Liver (tissue), 8 donors: ENCODE measurements at regions not wholly inside any gene's neighbourhood (a gene's known extent, or its start where the extent isn't known, plus 50 kb on each side); places are given as distances from the start of the nearest gene placed in this dataset.

Source experiments
- DNase-seq: peaks from one replicate; pipeline ENCODE4 v3.0.0-alpha.2; 2017; ENCODE audit warnings: low spot score
- H3K27ac ChIP-seq, 2 donors: one replicate each; pipeline ENCODE4 v1.7.0; 2013; ENCODE audit warnings: inconsistent platforms in 2 of 2, low read length in 2 of 2, control low read depth in 1 of 2, low read depth in 1 of 2, mild to moderate bottlenecking in 1 of 2
- H3K27me3 ChIP-seq, 4 donors: one replicate each; pipeline versions ENCODE4 v1.6.1 to v1.7.0; 2013; ENCODE audit warnings: low read length in 3 of 4, inconsistent platforms in 1 of 4, mild to moderate bottlenecking in 1 of 4, moderate library complexity in 1 of 4; ENCODE audit not compliant: control insufficient read depth in 4 of 4, insufficient read depth in 4 of 4
- H3K36me3 ChIP-seq, 4 donors: one replicate each; pipeline versions ENCODE4 v1.6.1 to v1.7.0; 2013; ENCODE audit warnings: low read length in 3 of 4, mild to moderate bottlenecking in 3 of 4, low read depth in 1 of 4, moderate library complexity in 1 of 4; ENCODE audit not compliant: control insufficient read depth in 4 of 4, insufficient read depth in 3 of 4
- H3K4me1 ChIP-seq, 4 donors: one replicate each; pipeline versions ENCODE4 v1.6.1 to v1.7.0; 2013; ENCODE audit warnings: low read length in 3 of 4, mild to moderate bottlenecking in 3 of 4, moderate library complexity in 1 of 4; ENCODE audit not compliant: control insufficient read depth in 4 of 4, insufficient read depth in 4 of 4
- H3K4me3 ChIP-seq, 3 donors: one replicate each; pipeline versions ENCODE4 v1.6.1 to v1.7.0; 2013; ENCODE audit warnings: low read length in 3 of 3, control low read depth in 1 of 3, low read depth in 1 of 3, mild to moderate bottlenecking in 1 of 3
- H3K9ac ChIP-seq, 2 donors: one replicate each; pipeline ENCODE4 v1.7.0; 2013; ENCODE audit warnings: low read length in 2 of 2, mild to moderate bottlenecking in 2 of 2, moderate library complexity in 2 of 2, control low read depth in 1 of 2, low read depth in 1 of 2
- H3K9me3 ChIP-seq, 4 donors: one replicate each; pipeline versions ENCODE4 v1.6.1 to v1.7.0; 2013; ENCODE audit warnings: low read length in 3 of 4; ENCODE audit not compliant: control insufficient read depth in 4 of 4
- EGR1 ChIP-seq, 2 donors: IDR thresholded peaks; 2 replicates each; pipeline ENCODE4 v1.6.1; 2016 to 2018; ENCODE audit warnings: antibody characterized with exemption in 2 of 2, low read depth in 2 of 2
- FOXA1 ChIP-seq: IDR thresholded peaks from 2 replicates; pipeline ENCODE4 v1.6.1; 2016; ENCODE audit warnings: antibody characterized with exemption
- FOXA2 ChIP-seq: IDR thresholded peaks from 2 replicates; pipeline ENCODE4 v1.6.1; 2016; ENCODE audit warnings: antibody characterized with exemption
- GABPA ChIP-seq, 2 donors: IDR thresholded peaks in 1 of 2; conservative IDR thresholded peaks in 1 of 2; 2 replicates each; pipeline ENCODE4 v1.6.1; 2016; ENCODE audit warnings: antibody characterized with exemption in 2 of 2, mild to moderate bottlenecking in 1 of 2, moderate library complexity in 1 of 2
- HNF4A ChIP-seq, 2 donors: conservative IDR thresholded peaks; 2 replicates each; pipeline ENCODE4 v1.6.1; 2016; ENCODE audit warnings: antibody characterized with exemption in 2 of 2, mild to moderate bottlenecking in 2 of 2
- HNF4G ChIP-seq: IDR thresholded peaks from 2 replicates; pipeline ENCODE4 v1.6.1; 2016; ENCODE audit warnings: antibody characterized with exemption
- JUND ChIP-seq, 2 donors: IDR thresholded peaks; 2 replicates each; pipeline ENCODE4 v1.6.1; 2016; ENCODE audit warnings: antibody characterized with exemption in 2 of 2
- NR2F2 ChIP-seq: IDR thresholded peaks from 2 replicates; pipeline ENCODE4 v1.6.1; 2016; ENCODE audit warnings: antibody characterized with exemption
- RAD21 ChIP-seq, 2 donors: IDR thresholded peaks; 2 replicates each; pipeline ENCODE4 v1.6.1; 2016; ENCODE audit warnings: antibody characterized with exemption in 2 of 2, mild to moderate bottlenecking in 2 of 2
- RXRA ChIP-seq, 2 donors: IDR thresholded peaks; 2 replicates each; pipeline ENCODE4 v1.6.1; 2017 to 2018; ENCODE audit warnings: antibody characterized with exemption in 2 of 2, mild to moderate bottlenecking in 1 of 2
- SP1 ChIP-seq: IDR thresholded peaks from 2 replicates; pipeline ENCODE4 v1.6.1; 2018; ENCODE audit warnings: antibody characterized with exemption, mild to moderate bottlenecking
- TAF1 ChIP-seq: conservative IDR thresholded peaks from 2 replicates; pipeline ENCODE4 v1.6.1; 2016; ENCODE audit warnings: antibody characterized with exemption, mild to moderate bottlenecking
- YY1 ChIP-seq: IDR thresholded peaks from 2 replicates; pipeline ENCODE4 v1.6.1; 2016; ENCODE audit warnings: antibody characterized with exemption, mild to moderate bottlenecking
- WGBS: extraction: QIAGEN DNeasy Blood & Tissue Kit; methylation state at CpG from one replicate; pipeline ENCODE4 v1.1.7; 2013; 5-methylcytosine and 5-hydroxymethylcytosine counted together
- TF ChIP-seq, protein P1 (sequence below): IDR thresholded peaks from 2 replicates; pipeline ENCODE4 v1.6.1; 2016; ENCODE audit warnings: antibody characterized with exemption
- TF ChIP-seq, protein P2 (sequence below): IDR thresholded peaks from 2 replicates; pipeline ENCODE4 v1.6.1; 2016; ENCODE audit warnings: antibody characterized with exemption
- TF ChIP-seq, protein P3 (sequence below): IDR thresholded peaks from 2 replicates; pipeline ENCODE4 v1.6.1; 2016; ENCODE audit warnings: antibody characterized with exemption
- TF ChIP-seq, protein P4 (sequence below): IDR thresholded peaks from 2 replicates; pipeline ENCODE4 v1.6.1; 2016; ENCODE audit warnings: antibody characterized with exemption, mild to moderate bottlenecking
- TF ChIP-seq, protein P5 (sequence below): fragments of 150-350 bp; IDR thresholded peaks from 2 replicates; pipeline ENCODE4 v1.5.1; 2017; ENCODE audit warnings: improper control_type of control experiment, low read depth, low read length; ENCODE audit not compliant: missing input control
- donor health status: healthy.
- donor health status: healthy.
- donor health status: healthy.
- donor health status: healthy.
- donor health status: healthy.

DNA sequence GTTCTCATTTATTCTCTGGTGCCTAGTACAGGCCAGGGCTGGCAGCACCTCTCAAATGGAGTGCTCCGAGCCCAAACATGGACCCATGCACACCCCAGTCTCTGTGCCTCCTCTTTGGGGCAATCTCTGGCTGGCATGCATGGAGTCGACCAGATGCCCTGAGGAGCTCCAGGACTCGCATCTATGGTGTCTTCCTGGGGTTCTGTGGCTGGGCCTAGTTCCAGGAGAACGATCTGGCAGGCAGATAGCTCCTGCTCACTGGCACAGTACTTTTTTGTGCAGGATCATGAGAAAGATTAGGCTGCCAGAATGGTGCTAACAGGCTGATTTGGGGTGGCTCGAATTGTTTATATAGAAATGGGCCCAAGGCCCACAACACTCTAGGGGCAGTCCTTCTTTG, 72.0 kb upstream of the PJA1 start:
- H3K9ac ChIP-seq: no peak overlapping the region
- no peak overlapping the region for H3K4me3 ChIP-seq
- no peak for DNase-seq
- TF ChIP-seq HNF4G (no peak), RXRA (IDR thresholded peaks at IDR 0.05) (no peak), TAF1 (no peak), NR2F2 (no peak)
- TF ChIP-seq, protein P1, sequence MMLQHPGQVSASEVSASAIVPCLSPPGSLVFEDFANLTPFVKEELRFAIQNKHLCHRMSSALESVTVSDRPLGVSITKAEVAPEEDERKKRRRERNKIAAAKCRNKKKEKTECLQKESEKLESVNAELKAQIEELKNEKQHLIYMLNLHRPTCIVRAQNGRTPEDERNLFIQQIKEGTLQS: no peak
- peaks cover 0 to 3% (median 0%) of the 10 kb centered on the region in 4 donors for H3K9me3 ChIP-seq
- no peaks in the 10 kb centered on the region for H3K4me1 ChIP-seq
- H3K27me3 ChIP-seq: peaks cover 0 to 2% (median 0%) of the 10 kb centered on the region in 4 donors
- H3K27ac ChIP-seq: no peak overlapping the region
- H3K36me3 ChIP-seq: no peaks in the 10 kb centered on the region
- WGBS: 81% methylated on average over 5 of the region's 5 CpGs

DNA sequence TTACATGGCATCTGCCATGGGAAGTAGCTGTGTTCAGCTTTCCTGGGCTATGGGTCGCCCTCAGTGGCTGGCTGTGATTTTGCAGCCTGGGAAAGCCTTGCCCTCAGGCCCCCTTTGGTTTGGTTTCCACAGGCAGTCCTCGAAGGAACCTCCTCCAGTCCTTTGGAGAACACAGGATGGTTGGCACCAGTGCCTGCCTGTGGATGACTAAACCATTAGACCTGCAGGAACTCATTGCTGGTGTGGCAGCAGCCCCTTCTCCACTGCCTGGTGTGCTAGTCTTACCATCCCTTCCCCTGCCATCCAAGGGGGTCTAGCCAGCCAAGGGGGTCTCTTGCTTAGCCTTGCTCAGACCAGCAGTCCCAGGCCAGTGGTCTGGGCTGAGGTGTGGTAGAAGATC, 71.4 kb upstream of the PJA1 start:
- peaks cover 0 to 2% (median 0%) of the 10 kb centered on the region in 4 donors for H3K27me3 ChIP-seq
- no peaks in the 10 kb centered on the region for H3K4me1 ChIP-seq
- no peak for TF ChIP-seq RAD21 (IDR thresholded peaks at IDR 0.05)
- no peak for TF ChIP-seq JUND (IDR thresholded peaks at IDR 0.05)
- no peak for TF ChIP-seq TAF1
- TF ChIP-seq, protein P1: no peak
- TF ChIP-seq, protein P2, sequence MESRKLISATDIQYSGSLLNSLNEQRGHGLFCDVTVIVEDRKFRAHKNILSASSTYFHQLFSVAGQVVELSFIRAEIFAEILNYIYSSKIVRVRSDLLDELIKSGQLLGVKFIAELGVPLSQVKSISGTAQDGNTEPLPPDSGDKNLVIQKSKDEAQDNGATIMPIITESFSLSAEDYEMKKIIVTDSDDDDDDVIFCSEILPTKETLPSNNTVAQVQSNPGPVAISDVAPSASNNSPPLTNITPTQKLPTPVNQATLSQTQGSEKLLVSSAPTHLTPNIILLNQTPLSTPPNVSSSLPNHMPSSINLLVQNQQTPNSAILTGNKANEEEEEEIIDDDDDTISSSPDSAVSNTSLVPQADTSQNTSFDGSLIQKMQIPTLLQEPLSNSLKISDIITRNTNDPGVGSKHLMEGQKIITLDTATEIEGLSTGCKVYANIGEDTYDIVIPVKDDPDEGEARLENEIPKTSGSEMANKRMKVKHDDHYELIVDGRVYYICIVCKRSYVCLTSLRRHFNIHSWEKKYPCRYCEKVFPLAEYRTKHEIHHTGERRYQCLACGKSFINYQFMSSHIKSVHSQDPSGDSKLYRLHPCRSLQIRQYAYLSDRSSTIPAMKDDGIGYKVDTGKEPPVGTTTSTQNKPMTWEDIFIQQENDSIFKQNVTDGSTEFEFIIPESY: no peak
- TF ChIP-seq, protein P3, sequence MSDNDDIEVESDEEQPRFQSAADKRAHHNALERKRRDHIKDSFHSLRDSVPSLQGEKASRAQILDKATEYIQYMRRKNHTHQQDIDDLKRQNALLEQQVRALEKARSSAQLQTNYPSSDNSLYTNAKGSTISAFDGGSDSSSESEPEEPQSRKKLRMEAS: no peak
- TF ChIP-seq EGR1 (IDR thresholded peaks at IDR 0.05; ENCODE audit: low read depth in 2 of 2): no peak
- no peak for TF ChIP-seq HNF4G
- TF ChIP-seq GABPA (IDR thresholded peaks at IDR 0.05 in 1 of 2, conservative IDR thresholded peaks at IDR 0.05 in 1 of 2): no peak
- no peak for TF ChIP-seq FOXA1
- no peak for TF ChIP-seq SP1
- no peak for TF ChIP-seq FOXA2
- no peak for TF ChIP-seq NR2F2
- TF ChIP-seq, protein P4, sequence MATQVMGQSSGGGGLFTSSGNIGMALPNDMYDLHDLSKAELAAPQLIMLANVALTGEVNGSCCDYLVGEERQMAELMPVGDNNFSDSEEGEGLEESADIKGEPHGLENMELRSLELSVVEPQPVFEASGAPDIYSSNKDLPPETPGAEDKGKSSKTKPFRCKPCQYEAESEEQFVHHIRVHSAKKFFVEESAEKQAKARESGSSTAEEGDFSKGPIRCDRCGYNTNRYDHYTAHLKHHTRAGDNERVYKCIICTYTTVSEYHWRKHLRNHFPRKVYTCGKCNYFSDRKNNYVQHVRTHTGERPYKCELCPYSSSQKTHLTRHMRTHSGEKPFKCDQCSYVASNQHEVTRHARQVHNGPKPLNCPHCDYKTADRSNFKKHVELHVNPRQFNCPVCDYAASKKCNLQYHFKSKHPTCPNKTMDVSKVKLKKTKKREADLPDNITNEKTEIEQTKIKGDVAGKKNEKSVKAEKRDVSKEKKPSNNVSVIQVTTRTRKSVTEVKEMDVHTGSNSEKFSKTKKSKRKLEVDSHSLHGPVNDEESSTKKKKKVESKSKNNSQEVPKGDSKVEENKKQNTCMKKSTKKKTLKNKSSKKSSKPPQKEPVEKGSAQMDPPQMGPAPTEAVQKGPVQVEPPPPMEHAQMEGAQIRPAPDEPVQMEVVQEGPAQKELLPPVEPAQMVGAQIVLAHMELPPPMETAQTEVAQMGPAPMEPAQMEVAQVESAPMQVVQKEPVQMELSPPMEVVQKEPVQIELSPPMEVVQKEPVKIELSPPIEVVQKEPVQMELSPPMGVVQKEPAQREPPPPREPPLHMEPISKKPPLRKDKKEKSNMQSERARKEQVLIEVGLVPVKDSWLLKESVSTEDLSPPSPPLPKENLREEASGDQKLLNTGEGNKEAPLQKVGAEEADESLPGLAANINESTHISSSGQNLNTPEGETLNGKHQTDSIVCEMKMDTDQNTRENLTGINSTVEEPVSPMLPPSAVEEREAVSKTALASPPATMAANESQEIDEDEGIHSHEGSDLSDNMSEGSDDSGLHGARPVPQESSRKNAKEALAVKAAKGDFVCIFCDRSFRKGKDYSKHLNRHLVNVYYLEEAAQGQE: no peak
- TF ChIP-seq RXRA (IDR thresholded peaks at IDR 0.05): no peak
- TF ChIP-seq YY1: no peak
- no peak for TF ChIP-seq HNF4A (conservative IDR thresholded peaks at IDR 0.05)
- TF ChIP-seq, protein P5, sequence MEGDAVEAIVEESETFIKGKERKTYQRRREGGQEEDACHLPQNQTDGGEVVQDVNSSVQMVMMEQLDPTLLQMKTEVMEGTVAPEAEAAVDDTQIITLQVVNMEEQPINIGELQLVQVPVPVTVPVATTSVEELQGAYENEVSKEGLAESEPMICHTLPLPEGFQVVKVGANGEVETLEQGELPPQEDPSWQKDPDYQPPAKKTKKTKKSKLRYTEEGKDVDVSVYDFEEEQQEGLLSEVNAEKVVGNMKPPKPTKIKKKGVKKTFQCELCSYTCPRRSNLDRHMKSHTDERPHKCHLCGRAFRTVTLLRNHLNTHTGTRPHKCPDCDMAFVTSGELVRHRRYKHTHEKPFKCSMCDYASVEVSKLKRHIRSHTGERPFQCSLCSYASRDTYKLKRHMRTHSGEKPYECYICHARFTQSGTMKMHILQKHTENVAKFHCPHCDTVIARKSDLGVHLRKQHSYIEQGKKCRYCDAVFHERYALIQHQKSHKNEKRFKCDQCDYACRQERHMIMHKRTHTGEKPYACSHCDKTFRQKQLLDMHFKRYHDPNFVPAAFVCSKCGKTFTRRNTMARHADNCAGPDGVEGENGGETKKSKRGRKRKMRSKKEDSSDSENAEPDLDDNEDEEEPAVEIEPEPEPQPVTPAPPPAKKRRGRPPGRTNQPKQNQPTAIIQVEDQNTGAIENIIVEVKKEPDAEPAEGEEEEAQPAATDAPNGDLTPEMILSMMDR: no peak
- DNase-seq: no peak
- H3K9me3 ChIP-seq: peaks cover 0 to 3% (median 0%) of the 10 kb centered on the region in 4 donors
- no peak overlapping the region for H3K4me3 ChIP-seq
- 88% methylated on average over 2 of the region's 2 CpGs for WGBS
- no peak overlapping the region for H3K9ac ChIP-seq
- no peaks in the 10 kb centered on the region for H3K36me3 ChIP-seq
- H3K27ac ChIP-seq: no peak overlapping the region
